Lower leg skin (tissue), 3 donors: ENCODE measurements at regions not wholly inside any gene's neighbourhood (a gene's known extent, or its start where the extent isn't known, plus 50 kb on each side); places are given as distances from the start of the nearest gene placed in this dataset.

Experiments used
- POLR2A ChIP-seq, 2 donors: fragments of 450-650 bp; IDR thresholded peaks; one replicate each; pipeline ENCODE4 v1.6.1; 2016 to 2017; ENCODE audit warnings: antibody characterized with exemption in 2 of 2, mild to moderate bottlenecking in 1 of 2, moderate library complexity in 1 of 2
- TF ChIP-seq, protein P1 (sequence below), 3 donors: fragments of 450-650 bp; IDR thresholded peaks; one replicate each; pipeline ENCODE4 v1.5.1; 2016; ENCODE audit warnings: antibody characterized with exemption in 3 of 3, mild to moderate bottlenecking in 3 of 3, moderate library complexity in 2 of 3

- TF ChIP-seq, protein P1, sequence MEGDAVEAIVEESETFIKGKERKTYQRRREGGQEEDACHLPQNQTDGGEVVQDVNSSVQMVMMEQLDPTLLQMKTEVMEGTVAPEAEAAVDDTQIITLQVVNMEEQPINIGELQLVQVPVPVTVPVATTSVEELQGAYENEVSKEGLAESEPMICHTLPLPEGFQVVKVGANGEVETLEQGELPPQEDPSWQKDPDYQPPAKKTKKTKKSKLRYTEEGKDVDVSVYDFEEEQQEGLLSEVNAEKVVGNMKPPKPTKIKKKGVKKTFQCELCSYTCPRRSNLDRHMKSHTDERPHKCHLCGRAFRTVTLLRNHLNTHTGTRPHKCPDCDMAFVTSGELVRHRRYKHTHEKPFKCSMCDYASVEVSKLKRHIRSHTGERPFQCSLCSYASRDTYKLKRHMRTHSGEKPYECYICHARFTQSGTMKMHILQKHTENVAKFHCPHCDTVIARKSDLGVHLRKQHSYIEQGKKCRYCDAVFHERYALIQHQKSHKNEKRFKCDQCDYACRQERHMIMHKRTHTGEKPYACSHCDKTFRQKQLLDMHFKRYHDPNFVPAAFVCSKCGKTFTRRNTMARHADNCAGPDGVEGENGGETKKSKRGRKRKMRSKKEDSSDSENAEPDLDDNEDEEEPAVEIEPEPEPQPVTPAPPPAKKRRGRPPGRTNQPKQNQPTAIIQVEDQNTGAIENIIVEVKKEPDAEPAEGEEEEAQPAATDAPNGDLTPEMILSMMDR (IDR thresholded peaks at IDR 0.05) = no peak
- TF ChIP-seq POLR2A (IDR thresholded peaks at IDR 0.05) = no peak
Observed at GRCh38 chr14:34110531-34110930, 159.7 kb upstream of the EGLN3 start.
